Tibial artery (tissue), 4 donors: ENCODE measurements at regions not wholly inside any gene's neighbourhood (a gene's known extent, or its start where the extent isn't known, plus 50 kb on each side); places are given as distances from the start of the nearest gene placed in this dataset.

ENCODE experiments used
- DNase-seq, 2 donors: peaks; one replicate each; pipeline ENCODE4 v3.0.0-alpha.2; 2019
- H3K27ac ChIP-seq, 2 donors: fragments of 200-600 bp; sonication (generic) in 1 of 2; 1 replicate in 1 of 2; 2 replicates in 1 of 2; pipeline ENCODE4 v1.5.1; 2018 to 2019; ENCODE audit warnings: mild to moderate bottlenecking in 1 of 2
- H3K27me3 ChIP-seq, 2 donors: fragments of 200-600 bp; sonication (generic) in 1 of 2; one replicate each; pipeline versions ENCODE4 v1.5.1 to v1.6.0; 2016 to 2019
- H3K36me3 ChIP-seq, 3 donors: fragments of 200-600 bp; sonication (generic) in 2 of 3; one replicate each; pipeline ENCODE4 v1.5.1; 2016 to 2019; ENCODE audit warnings: mild to moderate bottlenecking in 2 of 3
- H3K4me1 ChIP-seq, 4 donors: fragments of 200-600 bp; sonication (generic) in 2 of 4; 1 replicate in 3 of 4; 2 replicates in 1 of 4; pipeline ENCODE4 v1.5.1; 2016 to 2019
- H3K4me3 ChIP-seq, 2 donors: fragments of 200-600 bp; sonication (generic) in 1 of 2; 1 replicate in 1 of 2; 2 replicates in 1 of 2; pipeline ENCODE4 v1.5.1; 2018 to 2019; ENCODE audit warnings: mild to moderate bottlenecking in 2 of 2
- H3K9me3 ChIP-seq, 3 donors: fragments of 200-600 bp; sonication (generic) in 1 of 3; one replicate each; pipeline ENCODE4 v1.5.1; 2016 to 2019
- intact Hi-C: fragments of 100-400 bp; cut with DNase I; formaldehyde crosslinking; loops from one replicate; pipeline ENCODE4 v1.15.0; 2023; ENCODE audit warnings: low total_unique reads
- TF ChIP-seq, protein P1 (sequence below), 2 experiments: fragments of 200-600 bp in 1 of 2; fragments of 450-650 bp in 1 of 2; IDR thresholded peaks; one replicate each; pipeline ENCODE4 v1.5.1; 2017 to 2019; ENCODE audit warnings: antibody characterized with exemption in 2 of 2, mild to moderate bottlenecking in 1 of 2, moderate library complexity in 1 of 2

GRCh38 chr6:27059621-27060425 lies 187.7 kb upstream of the PRSS16 start:
- Histone ChIP-seq H3K36me3 (no peaks in the 10 kb centered on the region), H3K4me1 (no peaks in the 10 kb centered on the region), H3K27me3 (no peaks in the 10 kb centered on the region), H3K4me3 (no peak overlapping the region), H3K27ac (no peak overlapping the region), H3K9me3 (no peaks in the 10 kb centered on the region)
- DNase-seq = no peak
- TF ChIP-seq, protein P1, sequence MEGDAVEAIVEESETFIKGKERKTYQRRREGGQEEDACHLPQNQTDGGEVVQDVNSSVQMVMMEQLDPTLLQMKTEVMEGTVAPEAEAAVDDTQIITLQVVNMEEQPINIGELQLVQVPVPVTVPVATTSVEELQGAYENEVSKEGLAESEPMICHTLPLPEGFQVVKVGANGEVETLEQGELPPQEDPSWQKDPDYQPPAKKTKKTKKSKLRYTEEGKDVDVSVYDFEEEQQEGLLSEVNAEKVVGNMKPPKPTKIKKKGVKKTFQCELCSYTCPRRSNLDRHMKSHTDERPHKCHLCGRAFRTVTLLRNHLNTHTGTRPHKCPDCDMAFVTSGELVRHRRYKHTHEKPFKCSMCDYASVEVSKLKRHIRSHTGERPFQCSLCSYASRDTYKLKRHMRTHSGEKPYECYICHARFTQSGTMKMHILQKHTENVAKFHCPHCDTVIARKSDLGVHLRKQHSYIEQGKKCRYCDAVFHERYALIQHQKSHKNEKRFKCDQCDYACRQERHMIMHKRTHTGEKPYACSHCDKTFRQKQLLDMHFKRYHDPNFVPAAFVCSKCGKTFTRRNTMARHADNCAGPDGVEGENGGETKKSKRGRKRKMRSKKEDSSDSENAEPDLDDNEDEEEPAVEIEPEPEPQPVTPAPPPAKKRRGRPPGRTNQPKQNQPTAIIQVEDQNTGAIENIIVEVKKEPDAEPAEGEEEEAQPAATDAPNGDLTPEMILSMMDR (IDR thresholded peaks at IDR 0.05) = no peak
- intact Hi-C loops = no loop called here

GRCh38 chr6:27061235-27061993 lies 186.1 kb upstream of the PRSS16 start:
- no peak for DNase-seq
- H3K9me3 ChIP-seq = no peaks in the 10 kb centered on the region
- H3K4me1 ChIP-seq = no peaks in the 10 kb centered on the region
- no peak overlapping the region for H3K4me3 ChIP-seq
- intact Hi-C loops = no loop called here
- H3K27me3 ChIP-seq = peaks cover 0 to 1% of the 10 kb centered on the region in 2 donors
- H3K36me3 ChIP-seq = no peaks in the 10 kb centered on the region
- no peak overlapping the region for H3K27ac ChIP-seq
- TF ChIP-seq, protein P1 (IDR thresholded peaks at IDR 0.05) = no peak

- TF ChIP-seq, protein P1 (IDR thresholded peaks at IDR 0.05) = no peak
- intact Hi-C loops = no loop called here
- Histone ChIP-seq H3K36me3 (no peaks in the 10 kb centered on the region), H3K27ac (no peak overlapping the region), H3K4me1 (no peaks in the 10 kb centered on the region), H3K27me3 (peaks cover 0 to 2% of the 10 kb centered on the region in 2 donors), H3K4me3 (no peak overlapping the region), H3K9me3 (no peaks in the 10 kb centered on the region)
- no peak for DNase-seq
These were observed 184.7 kb upstream of the PRSS16 start for GRCh38 chr6:27062755-27063154.

DNA sequence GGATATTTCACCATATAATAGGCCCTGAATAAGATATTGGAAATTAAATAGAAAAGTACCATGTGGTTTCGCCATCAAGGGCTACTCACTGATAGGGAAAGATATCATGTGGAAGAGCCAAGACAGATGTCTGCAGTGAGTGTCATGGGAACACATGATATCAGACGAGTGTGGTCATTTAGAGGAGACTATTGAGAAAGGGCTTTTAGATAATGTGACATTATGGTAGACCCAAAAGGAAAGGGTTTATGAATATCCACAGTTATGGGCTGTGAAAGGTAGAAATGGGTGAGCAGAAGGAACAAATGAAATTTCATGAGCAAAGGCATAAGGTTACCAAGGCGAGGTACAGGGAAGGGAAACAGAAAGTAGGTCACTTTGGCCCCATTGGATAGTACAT lies 182.3 kb upstream of the PRSS16 start:
- H3K36me3 ChIP-seq = no peaks in the 10 kb centered on the region
- intact Hi-C loops = no loop called here
- no peak overlapping the region for H3K4me3 ChIP-seq
- no peaks in the 10 kb centered on the region for H3K4me1 ChIP-seq
- DNase-seq = no peak
- no peaks in the 10 kb centered on the region for H3K9me3 ChIP-seq
- no peak overlapping the region for H3K27ac ChIP-seq
- H3K27me3 ChIP-seq = peaks cover 0 to 2% of the 10 kb centered on the region in 2 donors
- TF ChIP-seq, protein P1 (IDR thresholded peaks at IDR 0.05) = no peak

GRCh38 chr6:27066381-27066780 lies 181.1 kb upstream of the PRSS16 start:
- Histone ChIP-seq H3K4me3 (no peak overlapping the region), H3K9me3 (no peaks in the 10 kb centered on the region), H3K27ac (no peak overlapping the region), H3K27me3 (peaks cover 0 to 2% of the 10 kb centered on the region in 2 donors), H3K36me3 (no peaks in the 10 kb centered on the region), H3K4me1 (no peaks in the 10 kb centered on the region)
- DNase-seq = no peak
- intact Hi-C loops = no loop called here
- TF ChIP-seq, protein P1 (IDR thresholded peaks at IDR 0.05) = no peak
